Ishikawa (cell line): ENCODE measurements at regions not wholly inside any gene's neighbourhood (a gene's known extent, or its start where the extent isn't known, plus 50 kb on each side); places are given as distances from the start of the nearest gene placed in this dataset.

Experiments
- CEBPB ChIP-seq: IDR thresholded peaks from 2 replicates; pipeline ENCODE4 v1.6.1; 2012
- CREB1 ChIP-seq: IDR thresholded peaks from 2 replicates; pipeline ENCODE4 v1.6.1; 2012; ENCODE audit warnings: low read depth
- EGR1 ChIP-seq: IDR thresholded peaks from 2 replicates; pipeline ENCODE4 v1.6.1; 2012
- EP300 ChIP-seq: IDR thresholded peaks from 2 replicates; pipeline ENCODE4 v1.6.1; 2012; ENCODE audit warnings: borderline replicate concordance
- FOXM1 ChIP-seq: IDR thresholded peaks from 2 replicates; pipeline ENCODE4 v1.6.1; 2012; ENCODE audit warnings: low read depth, borderline replicate concordance
- MAX ChIP-seq: IDR thresholded peaks from 2 replicates; pipeline ENCODE4 v1.6.1; 2012
- NFIC ChIP-seq: IDR thresholded peaks from 2 replicates; pipeline ENCODE4 v1.6.1; 2012
- RAD21 ChIP-seq: IDR thresholded peaks from 2 replicates; pipeline ENCODE4 v1.6.1; 2012; ENCODE audit warnings: low read depth
- REST ChIP-seq: IDR thresholded peaks from 2 replicates; pipeline ENCODE4 v1.6.1; 2012; ENCODE audit warnings: low read depth, mild to moderate bottlenecking
- TAF1 ChIP-seq: IDR thresholded peaks from 2 replicates; pipeline ENCODE4 v1.6.1; 2012; ENCODE audit warnings: low read depth, mild to moderate bottlenecking
- TCF12 ChIP-seq: IDR thresholded peaks from 2 replicates; pipeline ENCODE4 v1.6.1; 2012; ENCODE audit warnings: low read depth
- TEAD4 ChIP-seq: IDR thresholded peaks from 2 replicates; pipeline ENCODE4 v1.6.1; 2012
- USF1 ChIP-seq: IDR thresholded peaks from 2 replicates; pipeline ENCODE4 v1.6.1; 2012
- YY1 ChIP-seq: IDR thresholded peaks from 2 replicates; pipeline ENCODE4 v1.6.1; 2012; ENCODE audit warnings: low read depth
- ZBTB7A ChIP-seq: IDR thresholded peaks from 2 replicates; pipeline ENCODE4 v1.6.1; 2012; ENCODE audit warnings: low read depth

- no peak for TF ChIP-seq TEAD4
- TF ChIP-seq ZBTB7A: no peak
- TF ChIP-seq YY1: no peak
- TF ChIP-seq EGR1: no peak
- TF ChIP-seq NFIC: no peak
- no peak for TF ChIP-seq FOXM1
- no peak for TF ChIP-seq TCF12
- TF ChIP-seq RAD21: no peak
- TF ChIP-seq REST: no peak
- no peak for TF ChIP-seq MAX
- TF ChIP-seq CREB1: no peak
These were observed 170.3 kb upstream of the PUDP start for GRCh38 chrX:7318241-7318640.

- TF ChIP-seq TEAD4 (no peak), MAX (no peak), TAF1 (no peak), CEBPB (no peak), EP300 (no peak), EGR1 (no peak), ZBTB7A (no peak), RAD21 (no peak)
These were observed 168.9 kb upstream of the PUDP start for GRCh38 chrX:7316887-7317286.

GRCh38 chrX:7316280-7316679 is 168.3 kb upstream of the PUDP start:
- TF ChIP-seq TEAD4: no peak
- no peak for TF ChIP-seq TAF1
- TF ChIP-seq USF1: no peak
- TF ChIP-seq MAX: no peak

- TF ChIP-seq USF1 (no peak), NFIC (no peak), EGR1 (no peak), TCF12 (no peak), TAF1 (no peak), CEBPB (no peak)
These were observed 166.5 kb upstream of the PUDP start for GRCh38 chrX:7314425-7314824.

GRCh38 chrX:7307720-7308119 is 159.8 kb upstream of the PUDP start:
- TF ChIP-seq EP300 (no peak), YY1 (no peak), REST (no peak), NFIC (no peak), MAX (no peak), ZBTB7A (no peak), FOXM1 (no peak)

- TF ChIP-seq TCF12 (no peak), CREB1 (no peak), REST (no peak), FOXM1 (no peak), TEAD4 (no peak), YY1 (no peak), RAD21 (no peak), TAF1 (no peak), CEBPB (no peak), NFIC (no peak), MAX (no peak), USF1 (no peak), EP300 (no peak), EGR1 (no peak), ZBTB7A (no peak)
These were observed 146.5 kb upstream of the PUDP start for GRCh38 chrX:7294483-7294882.
